Neural cell (in vitro differentiated cells): ENCODE measurements at regions not wholly inside any gene's neighbourhood (a gene's known extent, or its start where the extent isn't known, plus 50 kb on each side); places are given as distances from the start of the nearest gene placed in this dataset.

Experiments used
- H2AFZ ChIP-seq: fragments of 200-600, 300-800 bp; sonication (generic), shearing (Covaris generic); 2 replicates; pipeline ENCODE4 v1.6.0; 2014; ENCODE audit warnings: low read depth, mild to moderate bottlenecking, antibody characterized with exemption, low read length, moderate library complexity
- H3F3A ChIP-seq: fragments of 200-600 bp; shearing (Covaris generic); 2 replicates; pipeline ENCODE4 v1.6.1; 2016; ENCODE audit warnings: mild to moderate bottlenecking, moderate library complexity, mixed read lengths, antibody characterized with exemption, low read length; ENCODE audit not compliant: insufficient read depth, poor library complexity, severe bottlenecking
- H3K27ac ChIP-seq: fragments of 200-600, 300-800 bp; sonication (generic), shearing (Covaris generic); 2 replicates; pipeline ENCODE4 v1.5.1; 2014; ENCODE audit warnings: mild to moderate bottlenecking, low read length, moderate library complexity
- H3K27me3 ChIP-seq: fragments of 300-800, 200-600 bp; sonication (generic), shearing (Covaris generic); 2 replicates; pipeline ENCODE4 v1.6.0; 2014; ENCODE audit warnings: mild to moderate bottlenecking, low read depth, low read length, moderate library complexity; ENCODE audit not compliant: insufficient read depth
- H3K36me3 ChIP-seq: fragments of 300-800, 200-600 bp; sonication (generic), shearing (Covaris generic); 2 replicates; pipeline ENCODE4 v1.5.1; 2014; ENCODE audit warnings: mild to moderate bottlenecking, antibody characterized with exemption, low read length, moderate library complexity; ENCODE audit not compliant: insufficient read depth
- H3K4me2 ChIP-seq: fragments of 300-800, 200-600 bp; sonication (generic), shearing (Covaris generic); 2 replicates; pipeline ENCODE4 v1.6.0; 2014; ENCODE audit warnings: mild to moderate bottlenecking, low read length
- H3K4me3 ChIP-seq: fragments of 300-800, 200-600 bp; sonication (generic), shearing (Covaris generic); 2 replicates; pipeline ENCODE4 v1.5.1; 2014; ENCODE audit warnings: mild to moderate bottlenecking, low read length, moderate library complexity
- H3K79me2 ChIP-seq: fragments of 200-600 bp; shearing (Covaris generic); replicated peaks from 2 replicates; pipeline ENCODE4 v1.6.0; 2014; ENCODE audit warnings: mild to moderate bottlenecking, low read length, moderate library complexity; ENCODE audit not compliant: insufficient read depth
- H3K9ac ChIP-seq: fragments of 300-800, 200-600 bp; sonication (generic), shearing (Covaris generic); 2 replicates; pipeline ENCODE4 v1.6.1; 2016; ENCODE audit warnings: mild to moderate bottlenecking, low read length, mixed read lengths
- H3K9me2 ChIP-seq: fragments of 200-600 bp; shearing (Covaris generic); 2 replicates; pipeline ENCODE4 v1.6.1; 2016; ENCODE audit warnings: mild to moderate bottlenecking, low read length, mixed read lengths; ENCODE audit not compliant: insufficient read depth
- H3K9me3 ChIP-seq: fragments of 200-600, 300-800 bp; sonication (generic), shearing (Covaris generic); 2 replicates; pipeline ENCODE4 v1.6.1; 2016; ENCODE audit warnings: mild to moderate bottlenecking, mixed run types, low read length, moderate library complexity, mixed read lengths
- H4K20me1 ChIP-seq: fragments of 200-600 bp; shearing (Covaris generic); 2 replicates; pipeline ENCODE4 v1.6.1; 2016; ENCODE audit warnings: mild to moderate bottlenecking, mixed run types; ENCODE audit not compliant: insufficient read depth
- CTCF ChIP-seq: fragments of 450-650 bp; IDR thresholded peaks from 2 replicates; pipeline ENCODE4 v1.5.1; 2014; ENCODE audit warnings: antibody characterized with exemption, mild to moderate bottlenecking, moderate library complexity; ENCODE audit not compliant: poor library complexity, severe bottlenecking
- EP300 ChIP-seq: fragments of 450-650 bp; conservative IDR thresholded peaks from 2 replicates; pipeline ENCODE4 v1.6.1; 2014; ENCODE audit warnings: antibody characterized with exemption, mild to moderate bottlenecking, moderate library complexity; ENCODE audit not compliant: poor library complexity, severe bottlenecking
- EZH2 ChIP-seq: fragments of 200-600, 300-800 bp; shearing (Covaris generic), sonication (generic); IDR thresholded peaks from 2 replicates; pipeline ENCODE4 v1.6.1; 2014; ENCODE audit warnings: antibody characterized with exemption, low read length, borderline replicate concordance, mild to moderate bottlenecking; ENCODE audit not compliant: insufficient read depth, poor library complexity, severe bottlenecking
- MXI1 ChIP-seq: fragments of 450-650 bp; conservative IDR thresholded peaks from 2 replicates; pipeline ENCODE4 v1.6.1; 2014; ENCODE audit warnings: antibody characterized with exemption, mild to moderate bottlenecking; ENCODE audit not compliant: poor library complexity, severe bottlenecking
- POLR2AphosphoS5 ChIP-seq: IDR thresholded peaks from 2 replicates; pipeline ENCODE4 v1.6.1; 2012
- RAD21 ChIP-seq: fragments of 450-650 bp; conservative IDR thresholded peaks from 2 replicates; pipeline ENCODE4 v1.6.1; 2014; ENCODE audit warnings: antibody characterized with exemption, mild to moderate bottlenecking, moderate library complexity
- SMC3 ChIP-seq: fragments of 450-650 bp; conservative IDR thresholded peaks from 2 replicates; pipeline ENCODE4 v1.6.1; 2014; ENCODE audit warnings: antibody characterized with exemption, mild to moderate bottlenecking, moderate library complexity; ENCODE audit not compliant: poor library complexity
- TAF1 ChIP-seq: IDR thresholded peaks from 2 replicates; pipeline ENCODE4 v1.6.1; 2012; ENCODE audit warnings: low read depth
- TF ChIP-seq, protein P1 (sequence below): IDR thresholded peaks from 2 replicates; pipeline ENCODE4 v1.6.1; 2012; ENCODE audit warnings: borderline replicate concordance

DNA sequence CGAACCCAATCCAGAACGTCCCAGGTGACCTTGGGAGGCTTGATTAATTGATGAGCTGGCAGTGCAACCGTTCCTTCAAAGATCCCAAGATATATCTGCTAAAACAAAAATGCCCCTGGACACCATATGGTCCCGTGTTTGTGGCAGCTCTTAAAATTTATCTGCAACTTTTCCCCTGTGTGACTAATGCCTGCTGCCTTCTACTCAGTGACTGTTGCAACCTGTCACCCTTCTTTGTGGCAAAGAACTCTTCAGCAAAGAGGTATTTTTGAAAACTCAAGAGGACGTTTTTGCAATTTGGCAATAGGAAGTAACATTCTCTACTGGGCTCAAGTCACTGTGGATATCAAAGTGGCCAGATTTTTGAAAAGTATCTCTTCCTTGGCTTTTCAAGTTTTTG lies 75.8 kb upstream of the SOD3 start:
- Histone ChIP-seq H3F3A (no peaks in the 10 kb centered on the region), H3K9ac (no peak overlapping the region), H3K79me2 (no peaks in the 10 kb centered on the region), H3K4me2 (no peak overlapping the region), H3K27me3 (no peaks in the 10 kb centered on the region), H3K36me3 (no peaks in the 10 kb centered on the region), H2AFZ (no peak overlapping the region), H3K4me3 (no peak overlapping the region), H3K9me3 (no peaks in the 10 kb centered on the region), H4K20me1 (no peaks in the 10 kb centered on the region), H3K9me2 (no peaks in the 10 kb centered on the region), H3K27ac (no peak overlapping the region)
- TF ChIP-seq, protein P1, sequence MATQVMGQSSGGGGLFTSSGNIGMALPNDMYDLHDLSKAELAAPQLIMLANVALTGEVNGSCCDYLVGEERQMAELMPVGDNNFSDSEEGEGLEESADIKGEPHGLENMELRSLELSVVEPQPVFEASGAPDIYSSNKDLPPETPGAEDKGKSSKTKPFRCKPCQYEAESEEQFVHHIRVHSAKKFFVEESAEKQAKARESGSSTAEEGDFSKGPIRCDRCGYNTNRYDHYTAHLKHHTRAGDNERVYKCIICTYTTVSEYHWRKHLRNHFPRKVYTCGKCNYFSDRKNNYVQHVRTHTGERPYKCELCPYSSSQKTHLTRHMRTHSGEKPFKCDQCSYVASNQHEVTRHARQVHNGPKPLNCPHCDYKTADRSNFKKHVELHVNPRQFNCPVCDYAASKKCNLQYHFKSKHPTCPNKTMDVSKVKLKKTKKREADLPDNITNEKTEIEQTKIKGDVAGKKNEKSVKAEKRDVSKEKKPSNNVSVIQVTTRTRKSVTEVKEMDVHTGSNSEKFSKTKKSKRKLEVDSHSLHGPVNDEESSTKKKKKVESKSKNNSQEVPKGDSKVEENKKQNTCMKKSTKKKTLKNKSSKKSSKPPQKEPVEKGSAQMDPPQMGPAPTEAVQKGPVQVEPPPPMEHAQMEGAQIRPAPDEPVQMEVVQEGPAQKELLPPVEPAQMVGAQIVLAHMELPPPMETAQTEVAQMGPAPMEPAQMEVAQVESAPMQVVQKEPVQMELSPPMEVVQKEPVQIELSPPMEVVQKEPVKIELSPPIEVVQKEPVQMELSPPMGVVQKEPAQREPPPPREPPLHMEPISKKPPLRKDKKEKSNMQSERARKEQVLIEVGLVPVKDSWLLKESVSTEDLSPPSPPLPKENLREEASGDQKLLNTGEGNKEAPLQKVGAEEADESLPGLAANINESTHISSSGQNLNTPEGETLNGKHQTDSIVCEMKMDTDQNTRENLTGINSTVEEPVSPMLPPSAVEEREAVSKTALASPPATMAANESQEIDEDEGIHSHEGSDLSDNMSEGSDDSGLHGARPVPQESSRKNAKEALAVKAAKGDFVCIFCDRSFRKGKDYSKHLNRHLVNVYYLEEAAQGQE, result no peak
- no peak for TF ChIP-seq RAD21
- no peak for TF ChIP-seq SMC3
- TF ChIP-seq CTCF, result no peak
- no peak for TF ChIP-seq EZH2
- no peak for TF ChIP-seq MXI1
- TF ChIP-seq EP300, result no peak
- no peak for TF ChIP-seq TAF1
- no peak for TF ChIP-seq POLR2AphosphoS5

GRCh38 chr4:24720436-24720835 lies 74.9 kb upstream of the SOD3 start:
- Histone ChIP-seq H4K20me1 (no peaks in the 10 kb centered on the region), H3K4me3 (no peak overlapping the region), H3K9me3 (no peaks in the 10 kb centered on the region), H3K79me2 (no peaks in the 10 kb centered on the region), H3K9me2 (no peaks in the 10 kb centered on the region), H3K36me3 (no peaks in the 10 kb centered on the region), H3K9ac (no peak overlapping the region), H3K4me2 (no peak overlapping the region), H3K27ac (no peak overlapping the region), H3K27me3 (no peaks in the 10 kb centered on the region), H3F3A (no peaks in the 10 kb centered on the region), H2AFZ (no peak overlapping the region)
- TF ChIP-seq EZH2 (no peak), POLR2AphosphoS5 (no peak), SMC3 (no peak), RAD21 (no peak), CTCF (no peak), EP300 (no peak), MXI1 (no peak)
- TF ChIP-seq, protein P1, result no peak
